Frontal cortex (tissue), 3 donors: ENCODE measurements at regions not wholly inside any gene's neighbourhood (a gene's known extent, or its start where the extent isn't known, plus 50 kb on each side); places are given as distances from the start of the nearest gene placed in this dataset.
A peak's percentile ranks its signal among the peaks of the same experiment; 100 is the strongest.
"Not testable (repeated sequence)": the region's sequence is repeated elsewhere in the genome, so short reads cannot be mapped to it uniquely, and the experiment has no call there.

Experiments
- DNase-seq, 2 donors: peaks; one replicate each; pipeline ENCODE4 v3.0.0; 2012; ENCODE audit warnings: low spot score in 2 of 2
- FAIRE-seq: peaks from 2 replicates; lab custom pipeline; 2012; peaks lifted over from hg19 to GRCh38; lab: Jason Lieb, UNC
- donor health status: control.
- donor health status: control.
- donor health status: control.

GRCh38 chr7:15143936-15144335 lies 241.4 kb upstream of the DGKB start:
- FAIRE-seq = no peak

GRCh38 chr7:15143121-15143520 lies 240.6 kb upstream of the DGKB start:
- DNase-seq = no peak
- no peak for FAIRE-seq

More at GRCh38 chr7:15143936-15144335, 241.4 kb upstream of the DGKB start:
- no peak for DNase-seq

- peak; percentile 23 for FAIRE-seq
These were observed 237.9 kb upstream of the DGKB start for GRCh38 chr7:15140431-15140830.

GRCh38 chr7:15131661-15132060 lies 229.1 kb upstream of the DGKB start:
- FAIRE-seq = no peak
- DNase-seq = no peak

More at GRCh38 chr7:15140431-15140830, 237.9 kb upstream of the DGKB start:
- no peak for DNase-seq

GRCh38 chr7:15130666-15131541 lies 228.4 kb upstream of the DGKB start:
- FAIRE-seq (no peak), DNase-seq (no peak)

- FAIRE-seq (no peak), DNase-seq (no peak)
These were observed 226.2 kb upstream of the DGKB start for GRCh38 chr7:15128716-15129115.

- not testable (repeated sequence) for FAIRE-seq, DNase-seq
These were observed 224.1 kb upstream of the DGKB start for GRCh38 chr7:15126653-15127052.

GRCh38 chr7:15123901-15124300 lies 221.3 kb upstream of the DGKB start:
- DNase-seq = no peak
- FAIRE-seq = no peak

- DNase-seq (no peak), FAIRE-seq (no peak)
These were observed 211.2 kb upstream of the DGKB start for GRCh38 chr7:15113752-15114151.

- DNase-seq = no peak
- FAIRE-seq = no peak
These were observed 203.2 kb upstream of the DGKB start for GRCh38 chr7:15105711-15106110.

- no peak for FAIRE-seq
- DNase-seq = no peak
These were observed 202.0 kb upstream of the DGKB start for GRCh38 chr7:15104411-15105092.

GRCh38 chr7:15099074-15099473 lies 196.5 kb upstream of the DGKB start:
- FAIRE-seq = no peak
- DNase-seq = no peak

GRCh38 chr7:15096853-15097252 lies 194.3 kb upstream of the DGKB start:
- FAIRE-seq (no peak), DNase-seq (no peak)

GRCh38 chr7:15094989-15095388 lies 192.4 kb upstream of the DGKB start:
- no peak for DNase-seq
- no peak for FAIRE-seq

GRCh38 chr7:15087771-15088170 lies 185.2 kb upstream of the DGKB start:
- DNase-seq (no peak), FAIRE-seq (no peak)

GRCh38 chr7:15086862-15087261 lies 184.3 kb upstream of the DGKB start:
- FAIRE-seq (no peak), DNase-seq (no peak)

- DNase-seq (no peak), FAIRE-seq (no peak)
These were observed 183.6 kb upstream of the DGKB start for GRCh38 chr7:15086131-15086611.

GRCh38 chr7:15085366-15085765 lies 182.8 kb upstream of the DGKB start:
- no peak for FAIRE-seq
- no peak for DNase-seq

- FAIRE-seq (no peak), DNase-seq (no peak)
These were observed 181.8 kb upstream of the DGKB start for GRCh38 chr7:15084368-15084767.

- no peak for FAIRE-seq
- no peak for DNase-seq
These were observed 179.3 kb upstream of the DGKB start for GRCh38 chr7:15081891-15082290.

- no peak for DNase-seq
- no peak for FAIRE-seq
These were observed 170.8 kb upstream of the DGKB start for GRCh38 chr7:15073301-15073700.
